HFF-Myc (cell line): ENCODE measurements at regions not wholly inside any gene's neighbourhood (a gene's known extent, or its start where the extent isn't known, plus 50 kb on each side); places are given as distances from the start of the nearest gene placed in this dataset.

Experiments used
- DNase-seq: peaks from one replicate; pipeline ENCODE4 v3.0.0-alpha.2; 2011; ENCODE audit warnings: low read depth; ENCODE audit errors: extremely low read depth
- H3K4me3 ChIP-seq: replicated peaks from 2 replicates; pipeline ENCODE4 v1.5.1; 2011; ENCODE audit warnings: low read depth, mild to moderate bottlenecking, control low read depth, low read length
- CTCF ChIP-seq: IDR thresholded peaks from 2 replicates; pipeline ENCODE4 v1.5.1; 2012; ENCODE audit warnings: mild to moderate bottlenecking, low read depth, low read length, control low read depth; ENCODE audit errors: missing control alignments

- TF ChIP-seq CTCF, result no peak
- DNase-seq, result no peak
Observed at GRCh38 chr10:43821103-43821502, 172.4 kb upstream of the ZNF32 start.

GRCh38 chr10:43820663-43821062 is 172.0 kb upstream of the ZNF32 start:
- no peak for TF ChIP-seq CTCF

More at GRCh38 chr10:43821103-43821502, 172.4 kb upstream of the ZNF32 start:
- H3K4me3 ChIP-seq, result no peak overlapping the region

GRCh38 chr10:43819464-43820230 is 171.0 kb upstream of the ZNF32 start:
- no peak for DNase-seq
- no peak for TF ChIP-seq CTCF
- no peak overlapping the region for H3K4me3 ChIP-seq

More at GRCh38 chr10:43820663-43821062, 172.0 kb upstream of the ZNF32 start:
- H3K4me3 ChIP-seq, result no peak overlapping the region
- DNase-seq, result no peak

GRCh38 chr10:43818687-43819086 is 170.0 kb upstream of the ZNF32 start:
- TF ChIP-seq CTCF, result no peak
- no peak for DNase-seq
- no peak overlapping the region for H3K4me3 ChIP-seq

GRCh38 chr10:43817368-43817767 is 168.7 kb upstream of the ZNF32 start:
- no peak for DNase-seq
- no peak for TF ChIP-seq CTCF
- no peak overlapping the region for H3K4me3 ChIP-seq

GRCh38 chr10:43816351-43817321 is 168.0 kb upstream of the ZNF32 start:
- DNase-seq, result peak; percentile 42
- no peak for TF ChIP-seq CTCF

More at GRCh38 chr10:43816351-43817321, 168.0 kb upstream of the ZNF32 start:
- H3K4me3 ChIP-seq, result no peak overlapping the region
